Endothelial cell of umbilical vein (primary cell): ENCODE measurements at regions not wholly inside any gene's neighbourhood (a gene's known extent, or its start where the extent isn't known, plus 50 kb on each side); places are given as distances from the start of the nearest gene placed in this dataset.

Source experiments
- CTCF ChIP-seq, 2 donors: IDR thresholded peaks; 1 replicate in 1 of 2; 2 replicates in 1 of 2; pipeline ENCODE4 v1.5.1; 2011; ENCODE audit warnings: low read length in 2 of 2, mild to moderate bottlenecking in 2 of 2, moderate library complexity in 2 of 2, control low read depth in 1 of 2, inconsistent platforms in 1 of 2, low read depth in 1 of 2; ENCODE audit not compliant: insufficient read depth in 1 of 2; ENCODE audit errors: extremely low read depth in 1 of 2
- EZH2 ChIP-seq: IDR thresholded peaks from 2 replicates; pipeline ENCODE4 v1.6.1; 2012; ENCODE audit warnings: borderline replicate concordance, low read depth, mild to moderate bottlenecking, moderate library complexity, low read length, inconsistent platforms; ENCODE audit not compliant: severe bottlenecking
- FOS ChIP-seq: IDR thresholded peaks from 2 replicates; pipeline ENCODE4 v1.6.1; 2011; ENCODE audit warnings: mild to moderate bottlenecking, low read length, moderate library complexity, borderline replicate concordance; ENCODE audit not compliant: insufficient read depth
- MAX ChIP-seq: IDR thresholded peaks from 2 replicates; pipeline ENCODE4 v1.6.1; 2011; ENCODE audit not compliant: insufficient read depth, insufficient read length
- MYC ChIP-seq: IDR thresholded peaks from one replicate; pipeline ENCODE4 v1.6.1; 2011; ENCODE audit warnings: mild to moderate bottlenecking, low read depth, low read length
- POLR2A ChIP-seq: IDR thresholded peaks from 2 replicates; pipeline ENCODE4 v1.6.1; 2012; ENCODE audit warnings: low read depth, mild to moderate bottlenecking, control low read depth, low read length
- POLR2AphosphoS5 ChIP-seq: IDR thresholded peaks from 2 replicates; pipeline ENCODE4 v1.6.1; 2012; ENCODE audit warnings: low read depth, mild to moderate bottlenecking, control low read depth, low read length, moderate library complexity; ENCODE audit not compliant: insufficient read depth

GRCh38 chr15:62428259-62428658 lies 263.2 kb upstream of the C2CD4B start:
- TF ChIP-seq MAX (no peak), CTCF (IDR thresholded peaks at IDR 0.05; ENCODE audit: extremely low read depth in 1 of 2, insufficient read depth in 1 of 2, low read depth in 1 of 2, low read length in 2 of 2) (no peak), POLR2A (no peak), FOS (no peak), MYC (no peak), EZH2 (no peak), POLR2AphosphoS5 (no peak)
